ENCODE measurements at regions not wholly inside any gene's neighbourhood (a gene's known extent, or its start where the extent isn't known, plus 50 kb on each side); places are given as distances from the start of the nearest gene placed in this dataset.
A peak's percentile ranks its signal among the peaks of the same experiment; 100 is the strongest.

- no peak for DNase-seq
- H3K27me3 ChIP-seq = no peaks in the 10 kb centered on the region
- peak overlapping the region in 1 of 2 donors; percentile 13 for H3K4me3 ChIP-seq
- no peak for TF ChIP-seq CTCF (IDR thresholded peaks at IDR 0.05)
- no peak for TF ChIP-seq POLR2A (IDR thresholded peaks at IDR 0.05)
- H3K4me1 ChIP-seq = no peaks in the 10 kb centered on the region
- intact Hi-C loops (cut with DNase I; ENCODE audit: low total_unique reads) = no loop called here
- no peak overlapping the region for H3K27ac ChIP-seq
- H3K36me3 ChIP-seq = no peaks in the 10 kb centered on the region
- no peaks in the 10 kb centered on the region for H3K9me3 ChIP-seq
Observed at GRCh38 chr21:27400045-27400444, 433.2 kb upstream of the ADAMTS5 start.

GRCh38 chr21:27397578-27397977, 430.7 kb upstream of the ADAMTS5 start:
- Histone ChIP-seq H3K27ac (no peak overlapping the region), H3K9me3 (no peaks in the 10 kb centered on the region), H3K4me1 (no peaks in the 10 kb centered on the region), H3K36me3 (no peaks in the 10 kb centered on the region), H3K27me3 (no peaks in the 10 kb centered on the region), H3K4me3 (no peak overlapping the region)
- TF ChIP-seq CTCF (IDR thresholded peaks at IDR 0.05) (no peak), POLR2A (IDR thresholded peaks at IDR 0.05) (no peak)
- intact Hi-C loops (cut with DNase I; ENCODE audit: low total_unique reads) = no loop called here
- no peak for DNase-seq

- intact Hi-C loops (cut with DNase I; ENCODE audit: low total_unique reads) = no loop called here
- TF ChIP-seq POLR2A (IDR thresholded peaks at IDR 0.05) (no peak), CTCF (IDR thresholded peaks at IDR 0.05) (no peak)
- Histone ChIP-seq H3K4me3 (no peak overlapping the region), H3K9me3 (no peaks in the 10 kb centered on the region), H3K27me3 (no peaks in the 10 kb centered on the region), H3K27ac (no peak overlapping the region), H3K4me1 (no peaks in the 10 kb centered on the region), H3K36me3 (no peaks in the 10 kb centered on the region)
- DNase-seq = no peak
Observed at GRCh38 chr21:27393726-27394125, 426.8 kb upstream of the ADAMTS5 start.

GRCh38 chr21:27391990-27392389, 425.1 kb upstream of the ADAMTS5 start:
- intact Hi-C loops (cut with DNase I; ENCODE audit: low total_unique reads) = no loop called here
- no peak overlapping the region for H3K27ac ChIP-seq
- DNase-seq = no peak
- no peaks in the 10 kb centered on the region for H3K4me1 ChIP-seq
- no peaks in the 10 kb centered on the region for H3K27me3 ChIP-seq
- H3K36me3 ChIP-seq = no peaks in the 10 kb centered on the region
- no peak overlapping the region for H3K4me3 ChIP-seq
- H3K9me3 ChIP-seq = no peaks in the 10 kb centered on the region
- no peak for TF ChIP-seq CTCF (IDR thresholded peaks at IDR 0.05)
- TF ChIP-seq POLR2A (IDR thresholded peaks at IDR 0.05) = no peak

GRCh38 chr21:27390384-27390783, 423.5 kb upstream of the ADAMTS5 start:
- no peaks in the 10 kb centered on the region for H3K4me1 ChIP-seq
- H3K27ac ChIP-seq = no peak overlapping the region
- H3K27me3 ChIP-seq = no peaks in the 10 kb centered on the region
- no peaks in the 10 kb centered on the region for H3K9me3 ChIP-seq
- H3K4me3 ChIP-seq = no peak overlapping the region
- H3K36me3 ChIP-seq = no peaks in the 10 kb centered on the region
- TF ChIP-seq POLR2A (IDR thresholded peaks at IDR 0.05) (no peak), CTCF (IDR thresholded peaks at IDR 0.05) (no peak)
- DNase-seq = no peak
- intact Hi-C loops (cut with DNase I; ENCODE audit: low total_unique reads) = no loop called here

All from uterus (tissue), 3 donors.